HG02571 (cell line): ENCODE measurements at regions not wholly inside any gene's neighbourhood (a gene's known extent, or its start where the extent isn't known, plus 50 kb on each side); places are given as distances from the start of the nearest gene placed in this dataset.
"Not testable (repeated sequence)": the region's sequence is repeated elsewhere in the genome, so short reads cannot be mapped to it uniquely, and the experiment has no call there.

Experiments used
- ATAC-seq: cut with Tn5 transposase; IDR thresholded peaks from one replicate; pipeline ENCODE4 v1.9.1; 2021; ENCODE audit warnings: mild to moderate bottlenecking, moderate library complexity; ENCODE audit not compliant: unreplicated experiment

DNA sequence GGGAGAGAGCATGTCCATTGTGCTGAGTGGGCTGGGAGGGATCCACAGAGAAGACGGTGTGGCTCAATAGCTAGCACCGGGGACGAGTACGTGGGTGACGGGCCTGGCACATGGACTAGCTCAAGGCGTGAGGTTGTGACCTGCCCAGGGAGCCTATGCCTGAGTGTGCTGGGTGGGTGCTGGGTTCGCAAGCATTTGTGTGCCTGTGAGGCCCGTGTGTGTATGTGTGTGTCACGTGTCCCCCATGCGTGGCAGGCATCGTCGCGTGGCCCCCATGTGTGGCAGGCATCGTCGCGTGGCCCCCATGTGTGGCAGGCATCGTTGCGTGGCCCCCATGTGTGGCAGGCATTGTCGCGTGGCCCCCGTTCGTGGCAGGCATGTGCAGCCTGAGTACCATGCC, 109.2 kb downstream of the TMEM121 start:
- no peak for ATAC-seq

DNA sequence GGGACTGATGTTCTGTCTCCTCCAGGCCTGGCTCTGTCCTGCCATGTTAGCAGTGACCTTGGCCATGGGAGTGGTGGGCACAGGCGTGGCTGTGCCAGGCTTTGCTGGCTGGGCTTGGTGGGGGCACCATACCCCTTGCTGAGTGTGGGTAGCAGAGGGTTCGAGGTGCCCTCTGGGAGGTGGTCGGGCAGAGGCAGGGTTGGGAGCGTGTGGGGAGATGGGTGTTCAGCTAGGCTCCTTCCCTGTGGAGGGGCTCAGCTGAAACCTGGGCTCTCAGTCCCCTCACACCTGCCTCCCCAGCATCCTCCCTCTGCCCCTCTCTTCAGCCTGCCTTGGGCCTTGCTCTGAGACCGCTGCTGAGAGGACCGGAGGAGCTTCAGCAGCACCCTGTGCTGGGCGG, 109.6 kb downstream of the TMEM121 start:
- not testable (repeated sequence) for ATAC-seq

DNA sequence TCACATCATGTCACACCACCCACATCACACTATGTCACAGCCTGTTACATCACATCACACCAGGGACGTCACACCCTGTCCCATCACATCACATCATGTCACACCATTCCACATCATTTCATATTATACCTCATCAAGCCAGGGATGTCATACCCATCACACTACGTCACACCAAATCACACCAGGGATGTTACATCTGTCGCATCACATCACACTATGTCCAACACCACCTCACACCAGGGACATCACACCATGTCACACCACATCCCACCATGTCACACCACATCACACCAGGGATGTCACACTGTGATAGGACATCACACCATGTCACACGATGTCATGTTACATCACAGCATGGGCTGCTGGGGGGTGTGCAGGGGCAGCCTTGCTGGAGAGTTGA, 110.6 kb downstream of the TMEM121 start:
- ATAC-seq, result no peak

DNA sequence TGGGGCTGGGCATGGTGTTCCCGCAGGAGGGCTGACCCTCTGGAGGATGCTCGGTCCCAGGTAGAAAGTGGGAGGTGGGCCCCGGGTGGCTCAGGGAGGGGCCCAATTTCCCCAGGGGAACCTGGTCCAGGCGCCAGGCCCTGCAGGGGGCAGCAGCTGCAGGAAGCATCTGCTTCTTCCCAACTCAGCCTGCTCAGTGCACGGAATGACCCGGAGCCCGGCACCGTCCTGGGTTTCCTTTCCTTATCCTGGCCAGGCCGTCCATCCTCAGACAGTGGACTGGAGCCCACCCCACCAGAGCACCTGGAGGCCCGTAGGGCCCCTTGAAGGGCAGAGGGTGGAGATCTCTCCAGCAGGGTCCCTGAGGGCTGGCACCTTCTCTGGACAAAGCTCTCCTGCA, 111.0 kb downstream of the TMEM121 start:
- ATAC-seq, result not testable (repeated sequence)

DNA sequence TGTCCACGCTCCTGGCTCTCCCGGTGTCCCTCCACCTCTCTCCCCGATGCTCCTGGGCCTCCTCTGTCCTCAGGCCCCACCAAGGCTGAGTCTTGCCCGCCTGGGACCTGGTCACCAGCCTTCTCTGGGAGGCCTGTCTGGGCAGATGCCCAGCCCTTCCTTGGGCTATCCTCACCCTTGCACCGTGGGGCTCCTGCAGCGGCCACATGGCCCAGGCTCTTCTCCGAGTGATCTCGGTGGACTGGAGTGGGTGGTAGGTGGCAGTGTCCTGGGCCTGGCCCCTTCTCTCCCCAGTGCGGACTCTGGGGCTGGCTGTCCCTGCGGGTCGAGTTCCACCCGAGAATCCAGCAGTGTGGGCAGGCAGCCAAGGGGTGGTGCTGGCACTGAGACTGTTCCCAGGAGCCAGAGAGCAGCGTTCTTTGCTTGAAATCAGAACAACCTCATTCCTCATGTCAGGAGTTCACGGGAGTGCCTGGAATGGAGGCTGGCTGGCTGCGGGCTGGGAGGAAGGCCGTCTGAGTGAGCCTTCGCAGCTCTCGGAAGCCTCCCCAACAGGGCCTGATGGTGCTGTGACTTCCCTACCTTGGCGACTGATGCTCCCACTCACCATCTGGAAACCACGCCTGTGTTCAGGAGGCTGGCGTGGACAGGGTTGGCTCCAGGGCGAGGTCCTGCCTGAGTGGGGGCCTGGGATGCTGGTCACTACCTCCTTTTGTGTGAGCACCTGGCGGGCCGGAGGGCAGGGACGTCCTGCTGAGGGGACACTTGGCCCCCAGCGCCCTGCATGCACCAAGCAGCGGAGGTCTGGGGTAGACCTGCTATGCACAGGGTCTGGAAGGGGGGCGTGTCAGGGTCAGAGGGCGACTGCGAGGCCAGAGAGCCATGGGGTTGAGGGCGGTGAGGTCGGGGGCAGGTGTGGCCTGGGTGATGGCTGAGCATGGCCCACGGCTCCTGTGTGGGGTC, 113.9 kb downstream of the TMEM121 start:
- not testable (repeated sequence) for ATAC-seq

DNA sequence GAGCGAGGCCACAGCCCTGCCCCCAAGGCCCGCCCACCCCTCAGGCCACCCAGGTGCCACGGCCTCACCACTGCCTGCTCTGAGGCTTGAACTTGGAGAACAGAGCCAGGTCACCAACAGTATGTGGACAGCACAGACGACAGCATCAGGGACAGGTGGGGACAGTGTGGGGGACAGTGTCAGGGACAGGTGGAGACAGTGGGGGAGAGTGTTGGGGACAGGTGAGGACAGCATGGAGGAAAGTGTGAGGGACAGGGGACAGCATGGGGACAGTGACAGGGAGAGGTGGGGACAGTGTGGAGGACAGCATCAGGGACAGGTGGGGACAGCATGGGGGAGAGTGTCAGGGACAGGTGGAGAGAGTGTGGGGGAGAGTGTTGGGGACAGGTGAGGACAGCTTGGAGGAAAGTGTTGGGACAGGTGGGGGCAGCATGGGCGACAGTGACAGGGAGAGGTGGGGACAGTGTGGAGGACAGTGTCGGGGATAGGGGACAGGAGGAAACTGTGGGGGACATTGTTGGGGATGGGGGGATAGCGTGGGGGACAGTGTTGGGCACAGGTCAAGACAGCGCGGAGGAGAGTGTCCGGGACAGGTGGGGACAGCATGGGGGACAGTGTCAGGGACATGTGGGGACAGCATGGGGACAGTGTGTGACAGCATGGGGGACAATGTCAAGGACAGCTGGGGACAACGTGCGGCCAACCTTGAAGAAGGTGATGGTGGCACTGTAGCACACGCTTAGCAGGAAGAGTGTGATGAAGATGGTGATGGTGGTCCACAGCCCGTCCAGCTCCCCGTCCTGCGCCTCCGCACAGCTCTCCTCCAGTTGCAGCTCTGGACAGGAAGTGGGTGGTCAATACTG, 114.9 kb downstream of the TMEM121 start:
- ATAC-seq, result no peak

DNA sequence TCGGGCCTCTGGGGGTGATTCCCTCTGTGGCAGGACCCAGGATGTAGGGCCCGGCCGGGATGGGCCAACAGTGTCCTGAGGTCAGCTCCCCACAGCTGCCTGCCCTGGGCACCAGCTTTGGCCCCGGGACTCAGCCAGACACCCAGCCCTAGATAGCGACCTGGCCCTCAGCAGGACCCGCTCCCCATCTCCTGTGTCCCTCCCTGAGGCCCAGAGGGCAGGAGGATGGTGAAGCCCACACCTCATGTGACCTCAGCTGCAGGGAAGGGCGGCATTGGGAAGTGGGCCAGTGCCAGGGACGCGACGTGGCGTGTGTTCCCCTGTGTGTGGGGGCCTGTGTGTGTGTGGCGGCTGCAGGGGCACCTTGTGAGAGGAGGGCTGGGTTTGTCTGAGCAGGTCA, 115.6 kb downstream of the TMEM121 start:
- not testable (repeated sequence) for ATAC-seq

DNA sequence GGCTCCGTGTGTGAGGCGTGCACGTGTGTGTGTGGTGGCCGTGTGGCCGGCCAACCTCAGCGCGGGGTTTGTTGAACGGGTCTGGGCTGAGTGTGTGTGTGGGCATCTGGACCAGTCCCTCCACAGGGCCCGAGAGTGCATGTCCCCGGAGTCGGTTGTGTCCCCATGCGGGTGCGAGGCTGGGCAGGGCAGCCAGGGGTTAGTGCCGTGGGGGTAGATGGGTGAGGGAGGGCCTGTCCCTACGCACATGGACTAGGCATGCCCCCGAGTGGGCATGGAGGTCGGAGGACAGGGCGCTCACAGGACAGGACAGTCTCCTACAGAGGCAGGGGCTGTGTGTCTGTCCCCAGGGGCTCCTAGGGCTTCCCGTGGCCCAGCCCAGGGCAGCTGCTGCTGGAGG, 116.1 kb downstream of the TMEM121 start:
- not testable (repeated sequence) for ATAC-seq

DNA sequence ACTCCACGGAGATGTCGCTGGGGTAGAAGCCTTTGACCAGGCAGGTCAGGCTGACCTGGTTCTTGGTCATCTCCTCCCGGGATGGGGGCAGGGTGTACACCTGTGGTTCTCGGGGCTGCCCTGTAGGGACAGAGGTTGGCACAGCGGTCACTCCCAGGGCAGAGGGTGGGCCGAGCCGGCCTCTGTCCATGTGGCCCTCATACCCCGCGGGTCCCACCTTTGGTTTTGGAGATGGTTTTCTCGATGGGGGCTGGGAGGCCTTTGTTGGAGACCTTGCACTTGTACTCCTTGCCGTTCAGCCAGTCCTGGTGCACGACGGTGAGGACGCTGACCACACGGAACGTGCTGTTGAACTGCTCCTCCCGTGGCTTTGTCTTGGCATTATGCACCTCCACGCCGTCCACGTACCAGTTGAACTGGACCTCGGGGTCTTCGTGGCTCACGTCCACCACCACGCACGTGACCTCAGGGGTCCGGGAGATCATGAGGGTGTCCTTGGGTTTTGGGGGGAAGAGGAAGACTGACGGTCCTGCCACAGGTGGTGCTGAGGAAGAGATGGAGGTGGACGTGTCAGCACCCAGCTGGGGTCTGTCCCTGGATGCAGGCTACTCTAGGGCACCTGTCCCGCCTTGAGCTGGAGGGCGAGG, 117.1 kb downstream of the TMEM121 start:
- not testable (repeated sequence) for ATAC-seq

DNA sequence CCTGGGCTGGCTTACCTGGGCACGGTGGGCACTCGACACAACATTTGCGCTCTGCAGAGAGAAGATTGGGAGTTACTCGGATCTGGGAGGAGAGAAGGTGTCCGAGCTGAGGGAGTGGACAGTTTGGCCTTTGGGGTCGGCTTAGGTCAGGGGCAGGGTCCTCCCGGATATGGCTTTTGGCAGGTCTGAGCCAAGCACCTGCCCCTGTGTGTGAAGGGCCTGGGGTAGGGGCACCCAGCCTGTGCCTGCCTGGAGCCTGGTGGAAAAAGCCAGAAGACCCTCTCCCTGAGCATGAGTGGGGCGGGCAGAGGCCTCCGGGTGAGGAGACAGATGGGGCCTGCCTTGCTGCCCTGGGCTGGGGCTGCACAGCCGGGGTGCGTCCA, 117.7 kb downstream of the TMEM121 start:
- ATAC-seq, result not testable (repeated sequence)

DNA sequence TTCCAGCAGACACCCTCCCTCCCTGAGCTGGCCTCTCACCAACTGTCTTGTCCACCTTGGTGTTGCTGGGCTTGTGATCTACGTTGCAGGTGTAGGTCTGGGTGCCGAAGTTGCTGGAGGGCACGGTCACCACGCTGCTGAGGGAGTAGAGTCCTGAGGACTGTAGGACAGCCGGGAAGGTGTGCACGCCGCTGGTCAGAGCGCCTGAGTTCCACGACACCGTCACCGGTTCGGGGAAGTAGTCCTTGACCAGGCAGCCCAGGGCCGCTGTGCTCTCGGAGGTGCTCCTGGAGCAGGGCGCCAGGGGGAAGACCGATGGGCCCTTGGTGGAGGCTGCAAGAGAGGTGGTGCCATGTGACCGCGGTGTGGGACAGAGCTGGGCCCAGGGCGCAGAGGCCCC, 118.1 kb downstream of the TMEM121 start:
- ATAC-seq, result not testable (repeated sequence)

DNA sequence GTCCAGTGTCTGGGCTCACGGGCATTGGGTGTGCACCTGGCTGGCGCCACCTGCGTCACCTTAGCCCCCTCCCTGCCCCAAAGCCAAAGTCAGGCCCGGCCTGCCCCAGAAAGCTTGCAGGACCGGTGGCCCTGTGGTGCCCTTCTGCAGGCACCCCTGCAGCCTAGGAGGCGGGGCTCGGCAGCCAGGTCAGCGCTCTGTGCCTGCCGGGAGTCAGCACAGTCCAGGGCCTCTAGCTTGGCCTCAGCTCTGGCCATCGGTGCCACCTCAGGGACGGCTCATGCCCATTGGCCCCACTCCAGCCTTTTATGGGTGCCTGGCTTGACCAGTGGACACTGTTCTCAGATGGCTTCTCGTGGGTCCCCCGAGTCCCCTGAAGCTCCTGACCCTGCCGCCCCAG, 118.5 kb downstream of the TMEM121 start:
- not testable (repeated sequence) for ATAC-seq

DNA sequence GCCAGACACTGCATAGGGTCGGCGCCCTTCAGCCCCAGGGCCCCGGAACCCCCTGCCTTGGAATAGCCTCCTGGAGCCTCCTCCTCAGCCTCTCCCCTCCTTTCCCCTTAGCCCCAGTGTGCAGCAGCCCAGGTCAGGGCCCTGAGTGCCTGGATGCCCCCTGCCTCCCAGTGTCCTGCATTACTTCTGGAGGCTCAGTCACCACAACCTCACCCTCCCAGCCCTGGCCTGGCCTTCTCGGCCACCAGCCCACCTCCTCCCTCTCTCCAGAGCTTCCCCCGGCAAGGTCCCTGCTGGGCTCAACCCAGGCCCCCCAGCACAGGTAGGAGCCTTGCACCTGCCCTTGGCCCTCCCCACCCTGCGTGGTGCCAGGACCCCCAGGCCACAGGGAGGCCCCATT, 119.0 kb downstream of the TMEM121 start:
- not testable (repeated sequence) for ATAC-seq

DNA sequence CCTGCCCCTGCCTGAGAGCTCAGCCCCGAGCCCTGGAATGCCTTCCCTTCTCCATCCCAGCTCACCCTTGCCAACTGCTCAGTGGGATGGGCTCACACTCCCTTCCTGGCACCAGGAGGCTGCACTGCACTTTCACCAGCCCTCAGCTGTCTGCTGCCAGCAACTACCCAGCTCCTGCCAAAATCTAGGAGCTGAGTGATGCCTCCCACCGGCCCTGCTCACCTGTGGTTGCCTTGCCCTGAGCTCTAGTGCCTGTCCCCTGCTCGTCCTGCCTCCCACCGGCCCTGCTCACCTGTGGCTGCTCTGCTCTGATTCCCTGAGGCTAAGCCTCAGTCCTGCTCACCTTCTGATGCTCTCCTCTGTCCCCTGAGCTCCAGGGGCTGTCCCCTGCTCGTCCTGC, 119.8 kb downstream of the TMEM121 start:
- no peak for ATAC-seq

DNA sequence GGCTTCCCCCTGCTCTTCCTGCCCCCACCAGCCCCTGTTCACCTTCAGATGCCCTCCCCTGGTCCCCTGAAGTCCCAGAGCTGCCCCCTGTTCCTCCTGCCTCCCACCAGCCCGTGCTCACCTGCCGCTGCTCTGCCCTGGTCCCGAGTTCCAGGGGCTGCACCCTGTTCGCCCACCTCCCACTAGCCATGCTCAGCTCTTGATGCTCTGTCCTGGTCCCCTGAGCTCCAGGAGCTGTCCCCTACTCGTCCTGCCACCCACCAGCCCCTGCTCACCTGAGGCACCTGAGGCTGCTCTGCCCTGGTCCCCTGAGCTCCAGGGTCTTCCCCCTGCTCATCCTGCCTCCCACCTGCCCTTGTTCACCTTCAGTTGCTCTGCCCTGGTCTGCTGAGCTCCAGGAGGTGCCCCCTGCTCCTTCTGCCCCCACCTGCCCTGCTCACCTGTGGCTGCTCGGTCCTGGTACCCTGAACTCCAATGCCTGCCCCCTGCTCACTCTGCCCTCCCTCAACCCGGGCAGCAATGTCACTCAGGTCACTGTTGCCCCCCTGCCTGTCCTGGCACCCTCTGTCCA, 120.4 kb downstream of the TMEM121 start:
- ATAC-seq, result not testable (repeated sequence)

DNA sequence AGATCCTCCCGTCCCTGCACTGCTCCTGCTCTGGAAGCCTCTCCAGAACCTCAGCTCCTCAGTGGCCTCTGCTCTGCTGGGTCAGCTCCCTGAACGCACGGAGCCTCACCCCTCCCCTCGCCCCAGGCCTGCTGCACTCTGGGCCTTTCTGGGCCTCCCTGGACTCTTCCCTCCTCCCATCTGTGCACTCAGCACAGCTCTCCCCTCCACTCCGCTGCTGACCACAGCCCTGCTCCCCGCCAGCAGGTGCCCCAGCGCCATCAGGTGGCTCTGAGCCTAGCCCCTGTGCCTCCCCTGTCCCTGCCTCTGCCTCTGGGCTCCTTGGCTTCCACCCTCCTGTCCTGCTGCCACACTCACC, 121.0 kb downstream of the TMEM121 start:
- ATAC-seq, result not testable (repeated sequence)

DNA sequence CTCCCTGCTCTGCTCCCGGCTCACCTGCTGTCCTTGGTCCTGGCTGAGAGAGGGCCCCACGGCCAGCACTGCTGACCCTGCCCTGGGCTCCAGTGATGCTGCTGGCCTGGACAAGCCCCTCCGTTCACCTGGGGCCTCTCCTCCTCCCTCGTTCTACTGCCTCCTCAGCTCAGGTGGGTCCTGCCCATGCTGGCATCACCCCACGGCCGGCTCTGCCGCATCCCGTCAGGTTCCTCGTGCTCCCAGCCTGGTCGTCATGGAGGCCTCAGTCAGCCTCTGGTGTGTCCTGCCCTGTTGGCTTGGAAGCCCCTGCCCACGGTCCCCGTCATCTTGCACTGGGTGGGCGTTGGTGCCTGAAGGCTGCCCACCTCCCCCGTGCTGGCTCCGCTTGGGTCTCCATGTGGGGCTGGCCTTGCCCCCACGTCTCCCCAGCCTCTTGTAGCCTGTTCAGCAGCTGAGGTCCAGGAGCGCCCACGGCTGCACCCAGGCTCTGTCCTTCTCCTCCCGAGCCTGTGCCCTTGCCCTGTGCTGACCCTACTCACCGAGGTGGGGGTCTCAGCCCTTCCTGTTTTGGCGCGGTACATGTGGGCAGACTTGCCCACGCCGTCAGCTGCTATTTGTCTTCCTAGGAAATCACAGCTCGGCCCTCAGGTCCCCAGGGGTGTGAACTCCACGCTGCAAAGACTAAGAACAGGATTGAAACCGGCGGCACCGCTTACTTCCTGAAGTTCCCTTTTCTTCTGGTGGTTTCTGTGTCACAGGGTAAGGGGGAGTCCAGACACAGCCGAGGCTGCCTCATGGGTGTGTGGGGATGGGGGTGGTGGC, 121.6 kb downstream of the TMEM121 start:
- no peak for ATAC-seq

DNA sequence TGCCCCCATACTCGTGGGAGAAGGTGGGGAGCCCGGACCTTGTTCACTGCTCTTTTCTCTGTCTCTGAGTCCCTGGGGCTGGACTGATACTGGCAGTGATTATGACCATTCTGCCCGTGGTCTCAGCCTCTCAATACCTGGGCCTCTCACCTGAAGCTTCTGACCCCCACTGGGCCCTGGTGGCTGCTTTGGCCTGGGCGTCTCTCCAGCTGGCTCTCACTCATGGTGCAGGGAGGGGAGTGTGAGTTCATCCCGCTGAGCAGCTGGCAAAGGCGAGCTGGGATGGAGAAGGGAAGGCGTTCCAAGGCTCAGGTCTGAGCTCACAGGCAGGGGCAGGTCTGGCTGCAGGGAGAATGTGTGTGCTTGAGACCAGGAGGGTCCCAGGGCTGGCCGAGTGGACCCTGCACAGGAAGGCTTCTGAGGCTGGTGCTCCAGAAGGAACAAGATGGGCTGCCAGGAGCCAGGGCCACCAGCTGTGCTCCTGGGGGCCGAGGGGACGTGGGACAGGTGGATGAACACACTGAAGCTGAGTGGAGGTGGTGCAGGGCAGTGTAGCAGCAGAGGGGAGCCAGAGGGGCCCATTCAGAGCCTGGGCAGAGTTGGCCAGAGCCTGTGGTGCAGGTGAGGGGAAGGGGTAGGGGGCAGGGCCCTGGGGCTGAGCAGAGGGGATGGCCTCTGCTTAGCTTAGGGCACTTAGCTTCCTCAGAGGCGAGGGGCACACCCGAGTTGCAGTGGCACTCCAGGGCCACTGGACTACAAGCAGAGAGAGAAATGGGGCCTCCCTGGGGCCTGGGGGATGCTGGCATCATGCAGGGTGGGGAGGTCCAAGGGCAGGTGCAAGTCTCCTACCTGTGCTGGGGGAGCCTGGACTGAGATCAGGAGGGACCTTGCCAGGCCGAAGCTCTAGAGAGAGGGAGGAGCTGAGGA, 122.5 kb downstream of the TMEM121 start:
- ATAC-seq, result not testable (repeated sequence)

DNA sequence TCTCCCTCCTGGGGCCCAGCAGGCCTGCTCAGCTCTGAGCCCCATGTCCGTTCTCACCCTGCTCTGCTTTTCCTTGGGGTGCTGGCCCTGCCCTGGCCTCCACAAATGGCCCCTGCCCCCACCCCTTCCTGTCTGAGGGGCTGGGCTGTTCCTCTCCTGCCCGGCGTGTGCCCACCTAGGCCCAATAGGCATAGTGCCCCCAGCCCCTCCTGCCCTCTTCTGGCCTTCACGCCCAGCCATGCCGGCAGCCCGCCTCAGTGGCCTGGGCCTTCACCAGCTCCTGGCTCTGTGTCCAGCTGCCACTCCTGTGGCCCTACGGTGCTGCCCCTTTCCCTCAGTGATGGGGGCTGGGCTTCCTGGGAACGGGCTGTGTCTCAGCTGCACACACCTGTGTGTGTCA, 125.9 kb downstream of the TMEM121 start:
- not testable (repeated sequence) for ATAC-seq
